K562 (cell line): ENCODE measurements at regions not wholly inside any gene's neighbourhood (a gene's known extent, or its start where the extent isn't known, plus 50 kb on each side); places are given as distances from the start of the nearest gene placed in this dataset.

ENCODE experiments used
- ETV6 ChIP-seq, 3 experiments: fragments of 150-350 bp in 1 of 3; sonication (generic) in 1 of 3; formaldehyde crosslinking in 1 of 3; IDR thresholded peaks; 2 replicates each; pipeline versions ENCODE4 v1.6.1 to v1.8.0; 2014 to 2022; ENCODE audit warnings: borderline replicate concordance in 2 of 3, low read depth in 2 of 3, antibody characterized with exemption in 1 of 3, low read length in 1 of 3, mild to moderate bottlenecking in 1 of 3, missing genetic modification reagents in 1 of 3
- MAX ChIP-seq: sonication (generic); formaldehyde crosslinking; IDR thresholded peaks from 2 replicates; pipeline ENCODE4 v1.9.0; 2022; ENCODE audit warnings: mild to moderate bottlenecking, missing genetic modification reagents
- NBN ChIP-seq: fragments of 450-650 bp; IDR thresholded peaks from 2 replicates; pipeline ENCODE4 v1.6.1; 2016; ENCODE audit warnings: low read depth, mild to moderate bottlenecking
- POLR2B ChIP-seq: fragments of 450-650 bp; IDR thresholded peaks from 2 replicates; pipeline ENCODE4 v1.6.1; 2018; ENCODE audit warnings: low read depth; ENCODE audit not compliant: partially characterized antibody
- SMAD4 ChIP-seq: fragments of 250-450 bp; sonication (Bioruptor Pico); conservative IDR thresholded peaks from 2 replicates; pipeline ENCODE4 v1.8.0; 2021; ENCODE audit warnings: inconsistent platforms, mild to moderate bottlenecking, moderate library complexity
- TBP ChIP-seq: optimal IDR thresholded peaks from 2 replicates; pipeline ENCODE3; 2011; ENCODE audit warnings: low read depth, low read length, improper control_type of control experiment
- TCF7L2 ChIP-seq: fragments of 150-350 bp; IDR thresholded peaks from 2 replicates; pipeline ENCODE4 v1.6.1; 2016; ENCODE audit warnings: low read depth, mild to moderate bottlenecking, low read length, moderate library complexity
- ZNF407 ChIP-seq: fragments of 450-650 bp; IDR thresholded peaks from 2 replicates; pipeline ENCODE4 v1.6.1; 2016; ENCODE audit warnings: low read depth
- ZNF583 ChIP-seq: fragments of 250-450 bp; sonication (Bioruptor Pico); IDR thresholded peaks from 2 replicates; pipeline ENCODE4 v1.4.0; 2020

GRCh38 chr10:78692071-78692470 lies 376.7 kb upstream of the ZMIZ1 start (continued):
- no peak for TF ChIP-seq ZNF407
- TF ChIP-seq NBN = no peak
- no peak for TF ChIP-seq TCF7L2
- no peak for TF ChIP-seq TBP
- TF ChIP-seq POLR2B = no peak
- no peak for TF ChIP-seq ZNF583
- TF ChIP-seq MAX (CRISPR knock-in tag) = no peak
- no peak for TF ChIP-seq ETV6 (IDR thresholded peaks at IDR 0.05; ENCODE audit: borderline replicate concordance in 1 of 2, low read depth in 2 of 2, low read length in 1 of 2)
- no peak for TF ChIP-seq ETV6 (CRISPR knock-in tag; IDR thresholded peaks at IDR 0.05; ENCODE audit: borderline replicate concordance)
- no peak for TF ChIP-seq SMAD4
